Mucosa of descending colon (tissue), 3 donors: ENCODE measurements at regions not wholly inside any gene's neighbourhood (a gene's known extent, or its start where the extent isn't known, plus 50 kb on each side); places are given as distances from the start of the nearest gene placed in this dataset.

Experiments used
- ATAC-seq: fragments of 200-7000 bp; cut with Tn5 transposase; one replicate; pipeline ENCODE4 v1.9.1; 2020; ENCODE audit warnings: mild to moderate bottlenecking, moderate library complexity
- DNase-seq, 3 donors: peaks; one replicate each; pipeline ENCODE4 v3.0.0-alpha.2; 2020
- H3K36me3 ChIP-seq: fragments of 200-600 bp; one replicate; pipeline ENCODE4 v1.8.0; 2021; ENCODE audit warnings: low read depth, mild to moderate bottlenecking
- H3K4me1 ChIP-seq: fragments of 200-600 bp; one replicate; pipeline ENCODE4 v1.8.0; 2021; ENCODE audit warnings: low read depth, mild to moderate bottlenecking
- H3K4me3 ChIP-seq: fragments of 200-600 bp; one replicate; pipeline ENCODE4 v1.8.0; 2021; ENCODE audit warnings: mild to moderate bottlenecking
- H3K9me3 ChIP-seq: fragments of 200-600 bp; one replicate; pipeline ENCODE4 v1.8.0; 2021; ENCODE audit warnings: mild to moderate bottlenecking
- intact Hi-C, 2 donors: fragments of 100-400 bp; cut with DNase I in 1 of 2; cut with micrococcal nuclease in 1 of 2; formaldehyde crosslinking; loops; one replicate each; pipeline versions ENCODE4 v1.11.0 to v1.11.1; 2022; cut with DNase I, micrococcal nuclease
- TF ChIP-seq, protein P1 (sequence below): fragments of 200-600 bp; IDR thresholded peaks from one replicate; pipeline ENCODE4 v1.8.0; 2022; ENCODE audit warnings: antibody characterized with exemption, mild to moderate bottlenecking
- donor health status: DM: no; HTN: no; CAD: no; lungs with moderate emphysema.
- donor health status: DM: no; HTN: no; CAD: no.
- donor health status: DM: no; HTN: yes; CAD: no.

DNA sequence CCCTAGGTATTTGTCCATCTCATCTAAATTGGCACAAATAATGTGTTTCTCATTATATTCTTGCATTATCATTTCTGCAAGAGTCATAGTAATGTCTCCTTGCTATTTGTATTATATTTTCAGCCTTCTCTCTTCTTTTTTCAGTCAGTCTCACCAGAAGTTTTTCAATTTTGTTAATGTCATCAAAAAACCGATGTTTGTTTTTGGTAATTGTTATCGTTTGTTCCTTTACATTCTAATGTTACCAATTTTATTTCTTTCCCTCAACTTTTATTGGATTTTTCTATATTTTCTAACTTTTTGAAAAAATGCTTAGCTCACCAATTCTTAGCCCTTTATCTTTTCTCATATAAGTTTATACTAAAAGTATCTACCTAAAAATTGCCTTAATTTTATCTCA, 82.2 kb upstream of the NRSN1 start:
- intact Hi-C loops: no loop called here
- ATAC-seq (no peak), DNase-seq (no peak)
- Histone ChIP-seq H3K36me3 (no peaks in the 10 kb centered on the region), H3K9me3 (no peaks in the 10 kb centered on the region), H3K4me3 (no peak overlapping the region), H3K4me1 (no peaks in the 10 kb centered on the region)
- TF ChIP-seq, protein P1, sequence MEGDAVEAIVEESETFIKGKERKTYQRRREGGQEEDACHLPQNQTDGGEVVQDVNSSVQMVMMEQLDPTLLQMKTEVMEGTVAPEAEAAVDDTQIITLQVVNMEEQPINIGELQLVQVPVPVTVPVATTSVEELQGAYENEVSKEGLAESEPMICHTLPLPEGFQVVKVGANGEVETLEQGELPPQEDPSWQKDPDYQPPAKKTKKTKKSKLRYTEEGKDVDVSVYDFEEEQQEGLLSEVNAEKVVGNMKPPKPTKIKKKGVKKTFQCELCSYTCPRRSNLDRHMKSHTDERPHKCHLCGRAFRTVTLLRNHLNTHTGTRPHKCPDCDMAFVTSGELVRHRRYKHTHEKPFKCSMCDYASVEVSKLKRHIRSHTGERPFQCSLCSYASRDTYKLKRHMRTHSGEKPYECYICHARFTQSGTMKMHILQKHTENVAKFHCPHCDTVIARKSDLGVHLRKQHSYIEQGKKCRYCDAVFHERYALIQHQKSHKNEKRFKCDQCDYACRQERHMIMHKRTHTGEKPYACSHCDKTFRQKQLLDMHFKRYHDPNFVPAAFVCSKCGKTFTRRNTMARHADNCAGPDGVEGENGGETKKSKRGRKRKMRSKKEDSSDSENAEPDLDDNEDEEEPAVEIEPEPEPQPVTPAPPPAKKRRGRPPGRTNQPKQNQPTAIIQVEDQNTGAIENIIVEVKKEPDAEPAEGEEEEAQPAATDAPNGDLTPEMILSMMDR: no peak

- intact Hi-C loops: no loop called here
- ATAC-seq (no peak), DNase-seq (no peak)
- Histone ChIP-seq H3K9me3 (no peaks in the 10 kb centered on the region), H3K4me1 (no peaks in the 10 kb centered on the region), H3K4me3 (no peak overlapping the region), H3K36me3 (no peaks in the 10 kb centered on the region)
- TF ChIP-seq, protein P1: no peak
Measured at GRCh38 chr6:24051942-24052589, 73.9 kb upstream of the NRSN1 start.

GRCh38 chr6:24052590-24052961, 73.4 kb upstream of the NRSN1 start:
- intact Hi-C loops: no loop called here
- Histone ChIP-seq H3K9me3 (no peaks in the 10 kb centered on the region), H3K36me3 (no peaks in the 10 kb centered on the region), H3K4me3 (no peak overlapping the region), H3K4me1 (no peaks in the 10 kb centered on the region)
- no peak for DNase-seq
- TF ChIP-seq, protein P1: no peak
- no peak for ATAC-seq

DNA sequence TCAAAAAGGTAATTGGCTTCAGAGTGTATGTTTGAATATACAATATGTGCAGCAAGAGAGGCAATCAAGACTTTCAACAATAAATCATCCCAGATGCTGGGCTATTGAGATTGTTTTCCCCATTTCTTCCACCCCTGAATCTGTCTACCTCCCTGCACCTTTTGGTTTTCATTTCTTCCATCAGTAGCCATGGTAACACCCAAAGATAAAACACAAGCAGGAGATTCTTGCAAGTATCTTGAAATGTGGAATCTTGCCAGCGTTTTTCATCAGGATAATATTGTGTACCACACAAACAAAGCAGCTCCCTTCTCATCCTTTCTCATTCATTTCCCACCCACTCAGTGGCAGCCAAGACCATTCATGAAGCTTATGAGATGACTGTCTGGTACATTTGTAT, 73.0 kb upstream of the NRSN1 start:
- TF ChIP-seq, protein P1: no peak
- no peaks in the 10 kb centered on the region for H3K9me3 ChIP-seq
- H3K4me3 ChIP-seq: no peak overlapping the region
- DNase-seq (no peak), ATAC-seq (no peak)
- H3K4me1 ChIP-seq: no peaks in the 10 kb centered on the region
- H3K36me3 ChIP-seq: no peaks in the 10 kb centered on the region
- intact Hi-C loops: no loop called here

GRCh38 chr6:24054388-24054787, 71.6 kb upstream of the NRSN1 start:
- intact Hi-C loops: no loop called here
- Histone ChIP-seq H3K4me1 (no peaks in the 10 kb centered on the region), H3K9me3 (no peaks in the 10 kb centered on the region), H3K36me3 (no peaks in the 10 kb centered on the region), H3K4me3 (no peak overlapping the region)
- DNase-seq (no peak), ATAC-seq (no peak)
- TF ChIP-seq, protein P1: no peak

- no peak for DNase-seq
- TF ChIP-seq, protein P1: no peak
Measured at GRCh38 chr6:24056567-24056966, 69.4 kb upstream of the NRSN1 start.

More at GRCh38 chr6:24056567-24056966, 69.4 kb upstream of the NRSN1 start:
- H3K4me1 ChIP-seq: no peaks in the 10 kb centered on the region
- H3K9me3 ChIP-seq: no peaks in the 10 kb centered on the region
- H3K36me3 ChIP-seq: no peaks in the 10 kb centered on the region
- no peak for ATAC-seq
- no peak overlapping the region for H3K4me3 ChIP-seq
- intact Hi-C loops: no loop called here
